ENCODE measurements at regions not wholly inside any gene's neighbourhood (a gene's known extent, or its start where the extent isn't known, plus 50 kb on each side); places are given as distances from the start of the nearest gene placed in this dataset.

DNA sequence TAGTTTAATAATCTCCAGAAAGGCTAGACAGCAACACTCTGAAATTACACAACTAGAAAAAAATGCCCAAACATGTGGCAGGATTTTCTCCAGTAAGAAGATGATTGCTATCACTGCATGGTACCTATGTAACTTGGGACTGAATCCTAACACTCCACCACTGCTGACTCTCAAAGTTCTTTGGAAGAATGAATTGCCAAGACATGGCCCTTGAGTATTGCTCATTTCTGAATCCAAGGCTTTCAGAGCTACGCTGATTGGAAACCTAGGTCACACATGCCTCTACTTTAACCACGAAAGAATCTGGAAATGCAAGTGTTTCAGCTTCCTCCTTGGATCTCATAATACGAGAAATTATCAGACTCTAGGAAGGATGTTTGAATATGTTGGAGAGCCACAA, 167.5 kb upstream of the CELF2 start:
- Histone ChIP-seq H3K27ac (ENCODE audit: low read depth, low read length) (no peak overlapping the region), H3K9ac (ENCODE audit: low read length) (no peak overlapping the region), H3K4me1 (ENCODE audit: insufficient read depth, low read length) (no peaks in the 10 kb centered on the region), H2AFZ (ENCODE audit: low read depth, low read length) (no peak overlapping the region), H3K79me2 (ENCODE audit: insufficient read depth, low read length) (no peaks in the 10 kb centered on the region), H3K27me3 (ENCODE audit: insufficient read depth, low read length) (no peaks in the 10 kb centered on the region), H3K36me3 (ENCODE audit: insufficient read depth, low read length) (no peaks in the 10 kb centered on the region), H3K9me3 (ENCODE audit: insufficient read depth, low read depth, low read length) (no peaks in the 10 kb centered on the region), H4K20me1 (ENCODE audit: insufficient read depth, low read length) (no peaks in the 10 kb centered on the region), H3K4me3 (ENCODE audit: insufficient read depth, low read depth, low read length) (no peak overlapping the region), H3K4me2 (ENCODE audit: low read length) (no peak overlapping the region)
- H3K9me3 Mint-ChIP-seq (ENCODE audit: unreplicated experiment): no peaks in the 10 kb centered on the region
- peaks cover 6% of the 10 kb centered on the region for H3K4me1 Mint-ChIP-seq (ENCODE audit: low read depth, unreplicated experiment)
- no peaks in the 10 kb centered on the region for H3K36me3 Mint-ChIP-seq (ENCODE audit: low read depth, unreplicated experiment)
- H3K27me3 Mint-ChIP-seq (ENCODE audit: low read depth, unreplicated experiment): no peaks in the 10 kb centered on the region
- no peak for DNase-seq (ENCODE audit: low read depth)
- TF ChIP-seq, protein P1, sequence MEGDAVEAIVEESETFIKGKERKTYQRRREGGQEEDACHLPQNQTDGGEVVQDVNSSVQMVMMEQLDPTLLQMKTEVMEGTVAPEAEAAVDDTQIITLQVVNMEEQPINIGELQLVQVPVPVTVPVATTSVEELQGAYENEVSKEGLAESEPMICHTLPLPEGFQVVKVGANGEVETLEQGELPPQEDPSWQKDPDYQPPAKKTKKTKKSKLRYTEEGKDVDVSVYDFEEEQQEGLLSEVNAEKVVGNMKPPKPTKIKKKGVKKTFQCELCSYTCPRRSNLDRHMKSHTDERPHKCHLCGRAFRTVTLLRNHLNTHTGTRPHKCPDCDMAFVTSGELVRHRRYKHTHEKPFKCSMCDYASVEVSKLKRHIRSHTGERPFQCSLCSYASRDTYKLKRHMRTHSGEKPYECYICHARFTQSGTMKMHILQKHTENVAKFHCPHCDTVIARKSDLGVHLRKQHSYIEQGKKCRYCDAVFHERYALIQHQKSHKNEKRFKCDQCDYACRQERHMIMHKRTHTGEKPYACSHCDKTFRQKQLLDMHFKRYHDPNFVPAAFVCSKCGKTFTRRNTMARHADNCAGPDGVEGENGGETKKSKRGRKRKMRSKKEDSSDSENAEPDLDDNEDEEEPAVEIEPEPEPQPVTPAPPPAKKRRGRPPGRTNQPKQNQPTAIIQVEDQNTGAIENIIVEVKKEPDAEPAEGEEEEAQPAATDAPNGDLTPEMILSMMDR (IDR thresholded peaks at IDR 0.05; ENCODE audit: insufficient read depth, low read depth, low read length): no peak
- no peak for TF ChIP-seq EZH2 (IDR thresholded peaks at IDR 0.05; ENCODE audit: insufficient read depth, low read length)
- no peak for FAIRE-seq
- H3K27ac Mint-ChIP-seq (ENCODE audit: unreplicated experiment): no peak overlapping the region
- no peak overlapping the region for H3K4me3 Mint-ChIP-seq (ENCODE audit: unreplicated experiment)

DNA sequence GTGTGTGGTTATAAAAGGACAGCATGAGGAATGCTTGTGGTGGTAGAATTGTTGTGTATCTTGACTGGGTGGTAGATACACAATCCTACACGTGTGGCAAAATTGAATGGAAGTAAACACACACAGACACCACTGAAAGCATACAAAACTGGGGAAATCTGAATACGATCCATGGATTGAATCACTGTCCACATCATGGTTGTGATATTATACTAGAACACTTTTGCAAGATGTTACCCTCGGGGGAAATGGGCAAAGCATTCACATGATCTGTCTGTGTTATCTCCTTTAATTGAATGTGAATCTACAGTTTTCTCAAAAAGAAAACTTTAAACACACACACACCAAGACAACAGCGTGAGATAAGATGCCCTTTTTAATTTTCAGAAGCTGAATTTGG, 165.2 kb upstream of the CELF2 start:
- Mint-ChIP-seq H3K27me3 (ENCODE audit: low read depth, unreplicated experiment) (no peaks in the 10 kb centered on the region), H3K27ac (ENCODE audit: unreplicated experiment) (no peak overlapping the region), H3K36me3 (ENCODE audit: low read depth, unreplicated experiment) (no peaks in the 10 kb centered on the region), H3K4me3 (ENCODE audit: unreplicated experiment) (no peak overlapping the region), H3K4me1 (ENCODE audit: low read depth, unreplicated experiment) (peaks cover 2% of the 10 kb centered on the region), H3K9me3 (ENCODE audit: unreplicated experiment) (no peaks in the 10 kb centered on the region)
- no peaks in the 10 kb centered on the region for H4K20me1 ChIP-seq (ENCODE audit: insufficient read depth, low read length)
- no peak overlapping the region for H3K4me2 ChIP-seq (ENCODE audit: low read length)
- FAIRE-seq (no peak), DNase-seq (ENCODE audit: low read depth) (no peak)
- H3K27ac ChIP-seq (ENCODE audit: low read depth, low read length): no peak overlapping the region
- no peaks in the 10 kb centered on the region for H3K27me3 ChIP-seq (ENCODE audit: insufficient read depth, low read length)
- no peaks in the 10 kb centered on the region for H3K9me3 ChIP-seq (ENCODE audit: insufficient read depth, low read depth, low read length)
- no peak overlapping the region for H2AFZ ChIP-seq (ENCODE audit: low read depth, low read length)
- no peak overlapping the region for H3K9ac ChIP-seq (ENCODE audit: low read length)
- H3K4me3 ChIP-seq (ENCODE audit: insufficient read depth, low read depth, low read length): no peak overlapping the region
- TF ChIP-seq, protein P1 (IDR thresholded peaks at IDR 0.05; ENCODE audit: insufficient read depth, low read depth, low read length): no peak
- no peaks in the 10 kb centered on the region for H3K36me3 ChIP-seq (ENCODE audit: insufficient read depth, low read length)
- H3K4me1 ChIP-seq (ENCODE audit: insufficient read depth, low read length): no peaks in the 10 kb centered on the region
- H3K79me2 ChIP-seq (ENCODE audit: insufficient read depth, low read length): no peaks in the 10 kb centered on the region

- Histone ChIP-seq H3K27me3 (ENCODE audit: insufficient read depth, low read length) (no peaks in the 10 kb centered on the region), H2AFZ (ENCODE audit: low read depth, low read length) (no peak overlapping the region), H3K9ac (ENCODE audit: low read length) (no peak overlapping the region), H3K4me3 (ENCODE audit: insufficient read depth, low read depth, low read length) (no peak overlapping the region), H3K4me1 (ENCODE audit: insufficient read depth, low read length) (no peaks in the 10 kb centered on the region), H3K27ac (ENCODE audit: low read depth, low read length) (no peak overlapping the region), H3K9me3 (ENCODE audit: insufficient read depth, low read depth, low read length) (no peaks in the 10 kb centered on the region), H3K79me2 (ENCODE audit: insufficient read depth, low read length) (no peaks in the 10 kb centered on the region), H4K20me1 (ENCODE audit: insufficient read depth, low read length) (no peaks in the 10 kb centered on the region), H3K4me2 (ENCODE audit: low read length) (no peak overlapping the region), H3K36me3 (ENCODE audit: insufficient read depth, low read length) (no peaks in the 10 kb centered on the region)
- Mint-ChIP-seq H3K9me3 (ENCODE audit: unreplicated experiment) (no peaks in the 10 kb centered on the region), H3K4me1 (ENCODE audit: low read depth, unreplicated experiment) (peaks cover 2% of the 10 kb centered on the region), H3K4me3 (ENCODE audit: unreplicated experiment) (no peak overlapping the region), H3K36me3 (ENCODE audit: low read depth, unreplicated experiment) (no peaks in the 10 kb centered on the region), H3K27ac (ENCODE audit: unreplicated experiment) (no peak overlapping the region), H3K27me3 (ENCODE audit: low read depth, unreplicated experiment) (no peaks in the 10 kb centered on the region)
- FAIRE-seq: no peak
- no peak for DNase-seq (ENCODE audit: low read depth)
- no peak for TF ChIP-seq EZH2 (IDR thresholded peaks at IDR 0.05; ENCODE audit: insufficient read depth, low read length)
- TF ChIP-seq, protein P1 (IDR thresholded peaks at IDR 0.05; ENCODE audit: insufficient read depth, low read depth, low read length): no peak
Observed at GRCh38 chr10:10853954-10854353, 163.7 kb upstream of the CELF2 start.
